ENCODE measurements at regions not wholly inside any gene's neighbourhood (a gene's known extent, or its start where the extent isn't known, plus 50 kb on each side); places are given as distances from the start of the nearest gene placed in this dataset.

DNA sequence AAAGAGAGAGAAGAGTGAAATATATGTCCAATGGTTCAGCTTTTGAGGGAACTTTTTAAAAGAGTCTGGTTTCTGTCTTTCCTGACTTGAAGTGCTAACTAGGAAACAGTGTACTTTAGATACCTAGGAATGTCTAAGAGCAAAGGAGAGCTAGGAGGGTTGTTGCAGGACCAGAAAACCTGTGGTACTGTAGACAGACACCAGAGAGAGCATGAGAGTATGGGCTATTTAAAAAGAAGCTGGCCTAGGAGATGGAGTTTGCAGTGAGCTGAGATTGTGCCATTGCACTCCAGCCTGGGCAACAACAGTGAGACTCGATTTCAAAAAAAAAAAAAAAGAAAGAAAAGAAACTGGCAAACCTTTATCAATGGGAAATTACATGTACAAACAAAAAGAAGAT, 223.9 kb downstream of the FAT4 start:
- H3K27me3 ChIP-seq, result no peaks in the 10 kb centered on the region
- H3K4me1 ChIP-seq (replicated peaks in 1 of 2), result no peaks in the 10 kb centered on the region
- TF ChIP-seq POLR2A (IDR thresholded peaks at IDR 0.05) (no peak), CTCF (IDR thresholded peaks at IDR 0.05) (no peak)
- DNase-seq, result no peak
- H3K36me3 ChIP-seq (replicated peaks in 1 of 2), result no peaks in the 10 kb centered on the region
- no peak overlapping the region for H3K4me3 ChIP-seq
- H3K27ac ChIP-seq, result no peak overlapping the region
- H3K9me3 ChIP-seq (replicated peaks in 1 of 3), result no peaks in the 10 kb centered on the region
- 34 to 65% (median 45%) methylated on average over 1 of the region's 1 CpG for WGBS, 4 donors
- intact Hi-C loops (cut with DNase I), result no loop called here

GRCh38 chr4:125539691-125540090, 224.9 kb downstream of the FAT4 start:
- TF ChIP-seq POLR2A (IDR thresholded peaks at IDR 0.05) (no peak), CTCF (IDR thresholded peaks at IDR 0.05) (no peak)
- intact Hi-C loops (cut with DNase I), result no loop called here
- no peak overlapping the region for H3K4me3 ChIP-seq
- H3K27me3 ChIP-seq, result no peaks in the 10 kb centered on the region
- DNase-seq, result no peak
- H3K4me1 ChIP-seq (replicated peaks in 1 of 2), result no peaks in the 10 kb centered on the region
- no peak overlapping the region for H3K27ac ChIP-seq
- whole genome bisulfite sequencing, 4 donors, result 51 to 62% (median 55%) methylated on average over 2 of the region's 2 CpGs
- no peaks in the 10 kb centered on the region for H3K36me3 ChIP-seq (replicated peaks in 1 of 2)
- H3K9me3 ChIP-seq (replicated peaks in 1 of 3), result no peaks in the 10 kb centered on the region

GRCh38 chr4:125541836-125542385, 227.2 kb downstream of the FAT4 start:
- no peak for TF ChIP-seq POLR2A (IDR thresholded peaks at IDR 0.05)
- H3K9me3 ChIP-seq (replicated peaks in 1 of 3), result no peaks in the 10 kb centered on the region
- H3K36me3 ChIP-seq (replicated peaks in 1 of 2), result no peaks in the 10 kb centered on the region
- no peaks in the 10 kb centered on the region for H3K27me3 ChIP-seq
- no peak overlapping the region for H3K4me3 ChIP-seq
- H3K27ac ChIP-seq, result no peak overlapping the region
- intact Hi-C loops (cut with DNase I), result no loop called here
- DNase-seq, result no peak
- H3K4me1 ChIP-seq (replicated peaks in 1 of 2), result no peaks in the 10 kb centered on the region

- no peak for DNase-seq
- H3K4me1 ChIP-seq (replicated peaks in 1 of 2), result no peaks in the 10 kb centered on the region
- 88 to 92% (median 90%) methylated on average over 8 to 15 of the region's 15 CpGs for WGBS, 4 donors
- no peak for TF ChIP-seq CTCF (IDR thresholded peaks at IDR 0.05)
- no peak for TF ChIP-seq POLR2A (IDR thresholded peaks at IDR 0.05)
- H3K4me3 ChIP-seq, result no peak overlapping the region
- no peaks in the 10 kb centered on the region for H3K36me3 ChIP-seq (replicated peaks in 1 of 2)
- intact Hi-C loops (cut with DNase I), result no loop called here
- H3K9me3 ChIP-seq (replicated peaks in 1 of 3), result no peaks in the 10 kb centered on the region
- no peak overlapping the region for H3K27ac ChIP-seq
- H3K27me3 ChIP-seq, result no peaks in the 10 kb centered on the region
These were observed 231.5 kb downstream of the FAT4 start for GRCh38 chr4:125546272-125546671.

GRCh38 chr4:125547836-125548235, 233.1 kb downstream of the FAT4 start:
- Histone ChIP-seq H3K27ac (no peak overlapping the region), H3K4me3 (no peak overlapping the region), H3K9me3 (replicated peaks in 1 of 3) (no peaks in the 10 kb centered on the region), H3K4me1 (replicated peaks in 1 of 2) (no peaks in the 10 kb centered on the region), H3K36me3 (replicated peaks in 1 of 2) (no peaks in the 10 kb centered on the region), H3K27me3 (no peaks in the 10 kb centered on the region)
- intact Hi-C loops (cut with DNase I), result no loop called here
- TF ChIP-seq CTCF (IDR thresholded peaks at IDR 0.05) (no peak), POLR2A (IDR thresholded peaks at IDR 0.05) (no peak)
- WGBS, 4 donors, result 74 to 79% (median 76%) methylated on average over 4 of the region's 4 CpGs
- no peak for DNase-seq
